Gastroesophageal sphincter (tissue), 4 donors: ENCODE measurements at regions not wholly inside any gene's neighbourhood (a gene's known extent, or its start where the extent isn't known, plus 50 kb on each side); places are given as distances from the start of the nearest gene placed in this dataset.
"Not testable (repeated sequence)": the region's sequence is repeated elsewhere in the genome, so short reads cannot be mapped to it uniquely, and the experiment has no call there.

ENCODE experiments used
- ATAC-seq: fragments of 150-250 bp; one replicate; pipeline ENCODE4 v1.9.1; 2016; ENCODE audit warnings: mild to moderate bottlenecking, moderate library complexity
- H3K27ac ChIP-seq, 4 donors: fragments of 200-600 bp; sonication (generic) in 3 of 4; 1 replicate in 3 of 4; 2 replicates in 1 of 4; pipeline ENCODE4 v1.5.1; 2016 to 2019
- H3K27me3 ChIP-seq: fragments of 200-600 bp; sonication (generic); one replicate; pipeline ENCODE4 v1.5.1; 2019
- H3K36me3 ChIP-seq, 2 donors: fragments of 200-600 bp; sonication (generic); one replicate each; pipeline ENCODE4 v1.5.1; 2019; ENCODE audit warnings: control low read depth in 1 of 2
- H3K4me1 ChIP-seq, 3 donors: fragments of 200-600 bp; sonication (generic); 1 replicate in 2 of 3; 2 replicates in 1 of 3; pipeline ENCODE4 v1.5.1; 2016 to 2019; ENCODE audit warnings: control low read depth in 2 of 3
- H3K4me3 ChIP-seq, 2 donors: fragments of 200-600 bp; sonication (generic); one replicate each; pipeline ENCODE4 v1.5.1; 2019; ENCODE audit warnings: mild to moderate bottlenecking in 1 of 2, moderate library complexity in 1 of 2
- H3K9me3 ChIP-seq, 3 donors: fragments of 200-600 bp; sonication (generic); one replicate each; pipeline ENCODE4 v1.5.1; 2017 to 2019; ENCODE audit warnings: control low read depth in 2 of 3
- EP300 ChIP-seq: sonication (generic); formaldehyde crosslinking; IDR thresholded peaks from one replicate; pipeline ENCODE4 v1.6.1; 2017; ENCODE audit warnings: antibody characterized with exemption, mild to moderate bottlenecking
- POLR2A ChIP-seq, 2 donors: fragments of 450-650 bp; IDR thresholded peaks; one replicate each; pipeline ENCODE4 v1.6.1; 2017; ENCODE audit warnings: antibody characterized with exemption in 2 of 2, mild to moderate bottlenecking in 2 of 2, moderate library complexity in 1 of 2
- POLR2AphosphoS5 ChIP-seq: sonication (generic); formaldehyde crosslinking; IDR thresholded peaks from one replicate; pipeline ENCODE4 v1.6.1; 2017; ENCODE audit warnings: antibody characterized with exemption
- WGBS, 2 donors: methylation state at CpG; one replicate each; pipeline ENCODE4 v1.1.5; 2018; ENCODE audit warnings: low coverage in 1 of 2; 5-methylcytosine and 5-hydroxymethylcytosine counted together
- TF ChIP-seq, protein P1 (sequence below), 4 experiments: fragments of 200-600 bp in 2 of 4; fragments of 450-650 bp in 2 of 4; sonication (generic) in 1 of 4; IDR thresholded peaks; one replicate each; pipeline ENCODE4 v1.5.1; 2017 to 2019; ENCODE audit warnings: antibody characterized with exemption in 4 of 4, mild to moderate bottlenecking in 2 of 4, moderate library complexity in 2 of 4

DNA sequence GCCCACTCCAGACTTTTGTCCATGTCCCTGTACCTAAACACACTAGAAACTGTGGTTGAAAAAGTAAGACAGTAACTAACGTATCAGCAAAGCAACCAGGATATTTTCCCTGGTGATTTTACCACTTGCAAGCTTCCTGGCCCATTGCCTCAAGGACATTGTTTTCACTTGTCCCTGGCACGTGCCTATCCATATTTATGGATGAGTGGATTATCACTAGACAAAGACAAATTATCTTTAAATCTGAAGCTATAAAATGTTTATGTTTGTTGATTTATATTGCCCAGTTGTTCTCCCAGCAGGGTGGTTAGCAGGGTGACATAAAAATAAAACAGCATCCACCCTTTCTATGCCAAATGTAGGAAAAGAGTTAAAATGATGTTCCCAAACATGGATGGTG lies 93.2 kb upstream of the STEAP1 start:
- Histone ChIP-seq H3K36me3 (no peaks in the 10 kb centered on the region), H3K9me3 (no peaks in the 10 kb centered on the region), H3K4me1 (no peaks in the 10 kb centered on the region), H3K27me3 (peaks cover 6% of the 10 kb centered on the region), H3K27ac (no peak overlapping the region), H3K4me3 (no peak overlapping the region)
- TF ChIP-seq EP300, result no peak
- no peak for TF ChIP-seq POLR2AphosphoS5
- TF ChIP-seq, protein P1, sequence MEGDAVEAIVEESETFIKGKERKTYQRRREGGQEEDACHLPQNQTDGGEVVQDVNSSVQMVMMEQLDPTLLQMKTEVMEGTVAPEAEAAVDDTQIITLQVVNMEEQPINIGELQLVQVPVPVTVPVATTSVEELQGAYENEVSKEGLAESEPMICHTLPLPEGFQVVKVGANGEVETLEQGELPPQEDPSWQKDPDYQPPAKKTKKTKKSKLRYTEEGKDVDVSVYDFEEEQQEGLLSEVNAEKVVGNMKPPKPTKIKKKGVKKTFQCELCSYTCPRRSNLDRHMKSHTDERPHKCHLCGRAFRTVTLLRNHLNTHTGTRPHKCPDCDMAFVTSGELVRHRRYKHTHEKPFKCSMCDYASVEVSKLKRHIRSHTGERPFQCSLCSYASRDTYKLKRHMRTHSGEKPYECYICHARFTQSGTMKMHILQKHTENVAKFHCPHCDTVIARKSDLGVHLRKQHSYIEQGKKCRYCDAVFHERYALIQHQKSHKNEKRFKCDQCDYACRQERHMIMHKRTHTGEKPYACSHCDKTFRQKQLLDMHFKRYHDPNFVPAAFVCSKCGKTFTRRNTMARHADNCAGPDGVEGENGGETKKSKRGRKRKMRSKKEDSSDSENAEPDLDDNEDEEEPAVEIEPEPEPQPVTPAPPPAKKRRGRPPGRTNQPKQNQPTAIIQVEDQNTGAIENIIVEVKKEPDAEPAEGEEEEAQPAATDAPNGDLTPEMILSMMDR (IDR thresholded peaks at IDR 0.05), result no peak
- no peak for TF ChIP-seq POLR2A (IDR thresholded peaks at IDR 0.05)
- no peak for ATAC-seq
- WGBS, 2 donors, result 28 to 50% methylated on average over 2 of the region's 2 CpGs

DNA sequence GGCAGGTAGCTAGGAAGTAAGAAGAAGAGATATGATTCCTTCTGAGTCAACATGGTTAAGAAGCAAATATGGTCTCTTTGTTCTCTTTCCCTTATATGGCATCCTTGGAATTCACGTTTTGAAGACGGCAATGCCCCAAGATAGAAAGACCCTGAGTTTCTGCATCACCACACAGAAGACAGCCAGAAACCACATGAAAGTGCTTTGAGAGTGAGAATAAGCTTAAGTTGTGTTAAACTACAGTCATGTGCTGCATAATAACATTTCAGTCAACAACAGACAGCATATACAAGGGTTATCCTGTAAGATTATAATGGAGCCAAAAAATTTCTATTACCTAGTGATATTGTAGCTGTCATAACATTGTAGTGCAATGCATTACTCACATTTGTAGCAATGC lies 89.9 kb upstream of the STEAP1 start:
- no peaks in the 10 kb centered on the region for H3K9me3 ChIP-seq
- no peaks in the 10 kb centered on the region for H3K4me1 ChIP-seq
- no peak for ATAC-seq
- no peak overlapping the region for H3K27ac ChIP-seq
- no peaks in the 10 kb centered on the region for H3K36me3 ChIP-seq
- no peak overlapping the region for H3K4me3 ChIP-seq
- peaks cover 6% of the 10 kb centered on the region for H3K27me3 ChIP-seq
- WGBS, 2 donors, result 93 to 100% methylated on average over 1 to 2 of the region's 2 CpGs
- no peak for TF ChIP-seq EP300
- TF ChIP-seq, protein P1 (IDR thresholded peaks at IDR 0.05), result no peak
- TF ChIP-seq POLR2AphosphoS5, result no peak
- TF ChIP-seq POLR2A (IDR thresholded peaks at IDR 0.05), result no peak

DNA sequence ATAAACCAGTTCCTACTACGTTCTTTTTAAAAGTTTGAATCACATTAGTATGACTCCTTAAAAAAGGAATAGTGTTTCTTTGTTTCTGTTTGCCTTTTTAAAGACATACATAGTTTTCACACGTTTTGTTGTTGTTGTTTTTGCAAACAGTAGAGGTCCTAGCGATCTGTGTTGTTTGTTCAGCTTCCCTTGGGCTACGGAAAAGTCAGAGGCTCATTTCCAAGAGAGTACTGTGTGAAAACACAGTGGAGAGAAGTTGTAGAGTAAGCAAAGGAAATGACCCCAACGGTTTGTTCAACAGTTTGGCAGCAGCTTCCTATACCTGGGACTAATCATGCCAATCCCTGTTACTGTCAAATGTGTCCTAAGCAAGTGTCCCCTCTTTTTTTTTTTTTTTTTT lies 87.1 kb upstream of the STEAP1 start:
- ATAC-seq, result no peak
- Histone ChIP-seq H3K9me3 (no peaks in the 10 kb centered on the region), H3K27ac (no peak overlapping the region), H3K4me3 (no peak overlapping the region), H3K4me1 (no peaks in the 10 kb centered on the region), H3K36me3 (no peaks in the 10 kb centered on the region), H3K27me3 (no peaks in the 10 kb centered on the region)
- 6 to 9% methylated on average over 5 of the region's 5 CpGs for WGBS, 2 donors
- TF ChIP-seq POLR2A (IDR thresholded peaks at IDR 0.05), result no peak
- TF ChIP-seq, protein P1 (IDR thresholded peaks at IDR 0.05), result no peak
- TF ChIP-seq EP300, result no peak
- no peak for TF ChIP-seq POLR2AphosphoS5

DNA sequence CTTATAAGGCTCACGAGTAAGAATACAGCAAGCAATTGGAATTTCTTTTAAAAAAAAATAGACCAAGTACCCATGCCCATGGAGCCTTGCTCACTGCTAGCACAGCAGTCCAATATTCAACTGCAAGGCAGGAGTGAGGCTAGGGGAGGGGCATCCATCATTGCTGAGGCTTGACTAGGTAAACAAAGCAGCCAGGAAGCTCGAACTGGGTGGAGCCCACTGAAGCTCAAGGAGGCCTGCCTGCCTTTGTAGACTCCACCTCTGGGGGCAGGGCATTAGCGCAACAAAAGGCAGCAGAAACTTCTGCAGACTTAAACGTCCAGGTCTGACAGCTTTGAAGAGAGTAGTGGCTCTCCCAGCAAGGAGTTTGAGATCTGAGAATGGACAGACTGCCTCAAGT lies 84.0 kb upstream of the STEAP1 start:
- H3K4me3 ChIP-seq, H3K9me3 ChIP-seq, H3K27me3 ChIP-seq, H3K27ac ChIP-seq, H3K36me3 ChIP-seq, H3K4me1 ChIP-seq, ATAC-seq: not testable (repeated sequence)
- 43% methylated on average over 4 of the region's 4 CpGs; no CpG with 5 or more reads in 1 of the 2 donors for WGBS, 2 donors

DNA sequence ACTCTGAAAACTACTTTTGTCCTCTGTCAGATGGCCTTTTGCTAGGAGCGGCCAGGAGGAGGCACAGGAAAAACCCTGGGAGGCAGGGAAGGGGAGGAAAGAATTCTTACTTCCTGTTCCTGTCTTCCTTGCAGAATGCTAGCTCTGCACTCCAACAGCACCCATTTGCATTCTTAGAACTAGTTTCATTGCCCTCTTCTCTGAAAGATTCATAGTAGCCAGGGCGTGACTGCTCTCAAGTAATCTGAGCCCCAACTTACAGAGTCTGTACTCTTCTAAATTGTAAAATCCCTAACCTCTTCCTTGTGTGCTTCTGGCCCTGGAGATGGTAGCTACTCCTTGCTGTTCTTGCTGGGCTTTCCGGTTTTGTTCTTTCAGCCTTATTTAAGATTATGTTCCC lies 75.3 kb upstream of the STEAP1 start:
- H3K9me3 ChIP-seq, result peaks cover 0 to 3% (median 0%) of the 10 kb centered on the region in 3 donors
- WGBS, 2 donors, result 50 to 75% methylated on average over 2 of the region's 3 CpGs
- no peak for TF ChIP-seq EP300
- TF ChIP-seq POLR2A (IDR thresholded peaks at IDR 0.05), result no peak
- TF ChIP-seq, protein P1 (IDR thresholded peaks at IDR 0.05), result no peak
- TF ChIP-seq POLR2AphosphoS5, result no peak

More for the DNA sequence above, 75.3 kb upstream of the STEAP1 start:
- Histone ChIP-seq H3K4me3 (no peak overlapping the region), H3K4me1 (no peaks in the 10 kb centered on the region), H3K27me3 (no peaks in the 10 kb centered on the region), H3K27ac (no peak overlapping the region), H3K36me3 (no peaks in the 10 kb centered on the region)
- no peak for ATAC-seq
